Testis (tissue), 2 donors: ENCODE measurements at regions not wholly inside any gene's neighbourhood (a gene's known extent, or its start where the extent isn't known, plus 50 kb on each side); places are given as distances from the start of the nearest gene placed in this dataset.

Experiments
- CTCF ChIP-seq, 3 experiments: fragments of 450-650 bp in 2 of 3; fragments of 200-600 bp in 1 of 3; sonication (generic) in 1 of 3; IDR thresholded peaks; one replicate each; pipeline ENCODE4 v1.5.1; 2016 to 2019; ENCODE audit warnings: antibody characterized with exemption in 3 of 3, mild to moderate bottlenecking in 2 of 3, moderate library complexity in 1 of 3
- POLR2A ChIP-seq: fragments of 450-650 bp; IDR thresholded peaks from one replicate; pipeline ENCODE4 v1.6.1; 2017; ENCODE audit warnings: antibody characterized with exemption, mild to moderate bottlenecking, moderate library complexity

GRCh38 chr14:43297794-43298193 lies 1209.3 kb downstream of the FSCB start:
- TF ChIP-seq CTCF (IDR thresholded peaks at IDR 0.05) (no peak), POLR2A (no peak)
